ENCODE measurements at regions not wholly inside any gene's neighbourhood (a gene's known extent, or its start where the extent isn't known, plus 50 kb on each side); places are given as distances from the start of the nearest gene placed in this dataset.

DNA sequence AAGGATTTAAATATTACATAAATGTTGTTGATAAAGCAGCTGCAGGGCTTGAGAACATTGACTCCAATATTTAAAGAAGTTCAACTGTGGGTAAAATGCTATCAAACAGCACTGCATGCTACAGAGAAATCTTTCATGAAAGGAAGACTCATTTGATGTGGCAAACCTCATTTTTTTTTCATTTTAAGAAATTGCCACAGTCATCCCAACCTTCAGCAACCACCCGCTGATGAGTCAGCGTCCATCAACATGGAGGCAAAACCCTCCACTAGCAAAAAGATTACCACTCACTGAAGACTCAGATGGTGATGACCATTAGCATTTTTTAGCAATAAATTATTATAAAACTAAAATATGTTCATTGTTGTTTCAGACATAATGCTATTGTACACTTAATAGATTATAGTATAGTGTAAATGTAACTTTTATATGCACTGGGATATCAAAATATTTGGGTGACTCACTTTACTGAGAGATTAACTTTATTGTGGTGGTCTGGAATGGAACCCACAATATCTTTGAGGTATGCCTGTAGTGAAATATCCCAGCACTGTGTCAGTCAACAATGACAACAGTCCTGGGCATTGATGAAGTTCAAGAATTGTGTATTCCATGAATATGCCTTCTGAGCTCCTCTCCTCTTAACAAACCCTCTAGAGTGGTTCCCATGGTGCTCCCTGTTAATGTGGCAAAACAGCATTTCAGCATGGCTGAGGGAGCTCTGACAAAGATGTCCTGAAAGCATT, 52.4 kb upstream of the SOX21 start:
- Histone ChIP-seq H3K9me3 (ENCODE audit: control insufficient read depth, insufficient read depth, low read length) (no peaks in the 10 kb centered on the region), H2BK5ac (ENCODE audit: low read depth, low read length, poor library complexity, severe bottlenecking) (no peak overlapping the region), H3K4me1 (ENCODE audit: control insufficient read depth, insufficient read depth, low read length) (no peaks in the 10 kb centered on the region), H3K56ac (ENCODE audit: extremely low read depth, insufficient read depth, low read length) (no peak overlapping the region), H4K20me1 (ENCODE audit: insufficient read depth, low read length) (no peaks in the 10 kb centered on the region), H4K5ac (ENCODE audit: low read depth, low read length) (no peak overlapping the region), H3K18ac (ENCODE audit: low read depth, low read length) (no peak overlapping the region), H3K23ac (ENCODE audit: low read depth, low read length) (no peak overlapping the region), H3K79me1 (ENCODE audit: low read depth in 1 of 2, low read length in 2 of 2) (no peaks in the 10 kb centered on the region), H4K91ac (ENCODE audit: insufficient read depth, low read depth, low read length) (no peak overlapping the region), H2AK9ac (replicated peaks; ENCODE audit: low read depth, low read length, poor library complexity) (no peak overlapping the region), H2BK15ac (ENCODE audit: low read depth, low read length) (no peak overlapping the region), H3K4me2 (ENCODE audit: low read depth, low read length) (no peak overlapping the region), H2BK120ac (ENCODE audit: low read depth, low read length) (no peak overlapping the region), H3K14ac (replicated peaks; ENCODE audit: low read depth, low read length) (no peak overlapping the region), H3K27me3 (ENCODE audit: control insufficient read depth, insufficient read depth, low read length) (no peaks in the 10 kb centered on the region), H3K4me3 (ENCODE audit: insufficient read depth, low read depth, low read length) (no peak overlapping the region), H2BK20ac (ENCODE audit: low read depth, low read length) (no peak overlapping the region), H2AK5ac (ENCODE audit: low read depth, low read length) (no peak overlapping the region), H3K36me3 (ENCODE audit: control insufficient read depth, insufficient read depth, low read length) (no peaks in the 10 kb centered on the region), H3K4ac (ENCODE audit: low read depth, low read length) (no peak overlapping the region), H4K8ac (ENCODE audit: low read depth in 2 of 2, low read length in 2 of 2) (no peak overlapping the region), H3K27ac (ENCODE audit: insufficient read depth, low read length) (no peak overlapping the region), H3K9me1 (ENCODE audit: insufficient read depth, low read length) (no peaks in the 10 kb centered on the region), H2AFZ (replicated peaks; ENCODE audit: low read length, poor library complexity) (no peak overlapping the region), H3K9ac (ENCODE audit: low read depth, low read length) (no peak overlapping the region)
- POLR2A ChIA-PET (ENCODE audit: unreplicated experiment), result no interaction called here
- dilution Hi-C loops (cut with HindIII; ENCODE audit: low sequenced_read_pairs, unreplicated experiment), result no loop called here
- no peak for TF ChIP-seq FOS (IDR thresholded peaks at IDR 0.05; ENCODE audit: low read depth, low read length)
- no peak for TF ChIP-seq RFX5 (IDR thresholded peaks at IDR 0.05; ENCODE audit: low read depth, low read length)
- no peak for TF ChIP-seq MAZ (IDR thresholded peaks at IDR 0.05; ENCODE audit: borderline replicate concordance, low read depth, low read length)
- no peak for TF ChIP-seq RCOR1 (IDR thresholded peaks at IDR 0.05; ENCODE audit: insufficient replicate concordance, low read length)
- TF ChIP-seq NFE2L2 (IDR thresholded peaks at IDR 0.05; ENCODE audit: low read depth, low read length), result no peak
- TF ChIP-seq, protein P1, sequence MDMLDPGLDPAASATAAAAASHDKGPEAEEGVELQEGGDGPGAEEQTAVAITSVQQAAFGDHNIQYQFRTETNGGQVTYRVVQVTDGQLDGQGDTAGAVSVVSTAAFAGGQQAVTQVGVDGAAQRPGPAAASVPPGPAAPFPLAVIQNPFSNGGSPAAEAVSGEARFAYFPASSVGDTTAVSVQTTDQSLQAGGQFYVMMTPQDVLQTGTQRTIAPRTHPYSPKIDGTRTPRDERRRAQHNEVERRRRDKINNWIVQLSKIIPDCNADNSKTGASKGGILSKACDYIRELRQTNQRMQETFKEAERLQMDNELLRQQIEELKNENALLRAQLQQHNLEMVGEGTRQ (IDR thresholded peaks at IDR 0.05; ENCODE audit: low read depth, low read length), result no peak
- TF ChIP-seq, protein P2, sequence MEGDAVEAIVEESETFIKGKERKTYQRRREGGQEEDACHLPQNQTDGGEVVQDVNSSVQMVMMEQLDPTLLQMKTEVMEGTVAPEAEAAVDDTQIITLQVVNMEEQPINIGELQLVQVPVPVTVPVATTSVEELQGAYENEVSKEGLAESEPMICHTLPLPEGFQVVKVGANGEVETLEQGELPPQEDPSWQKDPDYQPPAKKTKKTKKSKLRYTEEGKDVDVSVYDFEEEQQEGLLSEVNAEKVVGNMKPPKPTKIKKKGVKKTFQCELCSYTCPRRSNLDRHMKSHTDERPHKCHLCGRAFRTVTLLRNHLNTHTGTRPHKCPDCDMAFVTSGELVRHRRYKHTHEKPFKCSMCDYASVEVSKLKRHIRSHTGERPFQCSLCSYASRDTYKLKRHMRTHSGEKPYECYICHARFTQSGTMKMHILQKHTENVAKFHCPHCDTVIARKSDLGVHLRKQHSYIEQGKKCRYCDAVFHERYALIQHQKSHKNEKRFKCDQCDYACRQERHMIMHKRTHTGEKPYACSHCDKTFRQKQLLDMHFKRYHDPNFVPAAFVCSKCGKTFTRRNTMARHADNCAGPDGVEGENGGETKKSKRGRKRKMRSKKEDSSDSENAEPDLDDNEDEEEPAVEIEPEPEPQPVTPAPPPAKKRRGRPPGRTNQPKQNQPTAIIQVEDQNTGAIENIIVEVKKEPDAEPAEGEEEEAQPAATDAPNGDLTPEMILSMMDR (conservative IDR thresholded peaks at IDR 0.05; ENCODE audit: low read depth, low read length), result no peak
- no peak for TF ChIP-seq CHD1 (IDR thresholded peaks at IDR 0.05; ENCODE audit: low read depth, low read length)
- TF ChIP-seq POLR2A (IDR thresholded peaks at IDR 0.05; ENCODE audit: low read depth, low read length), result no peak
- no peak for TF ChIP-seq CEBPB (IDR thresholded peaks at IDR 0.05; ENCODE audit: low read depth, low read length)
- no peak for TF ChIP-seq SMC3 (IDR thresholded peaks at IDR 0.05; ENCODE audit: low read depth, low read length)
- TF ChIP-seq, protein P3, sequence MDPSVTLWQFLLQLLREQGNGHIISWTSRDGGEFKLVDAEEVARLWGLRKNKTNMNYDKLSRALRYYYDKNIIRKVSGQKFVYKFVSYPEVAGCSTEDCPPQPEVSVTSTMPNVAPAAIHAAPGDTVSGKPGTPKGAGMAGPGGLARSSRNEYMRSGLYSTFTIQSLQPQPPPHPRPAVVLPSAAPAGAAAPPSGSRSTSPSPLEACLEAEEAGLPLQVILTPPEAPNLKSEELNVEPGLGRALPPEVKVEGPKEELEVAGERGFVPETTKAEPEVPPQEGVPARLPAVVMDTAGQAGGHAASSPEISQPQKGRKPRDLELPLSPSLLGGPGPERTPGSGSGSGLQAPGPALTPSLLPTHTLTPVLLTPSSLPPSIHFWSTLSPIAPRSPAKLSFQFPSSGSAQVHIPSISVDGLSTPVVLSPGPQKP (IDR thresholded peaks at IDR 0.05; ENCODE audit: borderline replicate concordance, low read depth, low read length), result no peak
- TF ChIP-seq RAD21 (IDR thresholded peaks at IDR 0.05; ENCODE audit: low read length), result no peak
- no peak for TF ChIP-seq MXI1 (IDR thresholded peaks at IDR 0.05; ENCODE audit: borderline replicate concordance, low read depth, low read length)
- TF ChIP-seq BHLHE40 (IDR thresholded peaks at IDR 0.05; ENCODE audit: low read depth, low read length), result no peak
- TF ChIP-seq MAFK (IDR thresholded peaks at IDR 0.05; ENCODE audit: low read depth, low read length), result no peak
- DNase-seq, result no peak
- in situ Hi-C loops (cut with MboI; ENCODE audit: low sequenced_read_pairs), result no loop called here
- CTCF ChIA-PET, result no interaction called here
- no peak for ATAC-seq (ENCODE audit: low read depth)
- intact Hi-C loops (cut with micrococcal nuclease), result no loop called here
- WGBS, 2 experiments (ENCODE audit: extremely low coverage in 2 of 2, insufficient read length in 1 of 2), result no CpG with 5 or more reads among the region's 2 CpGs
- BruUV-seq (replicated peaks), result no TSS peak
